Neural cell (in vitro differentiated cells): ENCODE measurements at regions not wholly inside any gene's neighbourhood (a gene's known extent, or its start where the extent isn't known, plus 50 kb on each side); places are given as distances from the start of the nearest gene placed in this dataset.
"Not testable (repeated sequence)": the region's sequence is repeated elsewhere in the genome, so short reads cannot be mapped to it uniquely, and the experiment has no call there.

ENCODE experiments used
- H2AFZ ChIP-seq: fragments of 200-600, 300-800 bp; sonication (generic), shearing (Covaris generic); 2 replicates; pipeline ENCODE4 v1.6.0; 2014; ENCODE audit warnings: low read depth, mild to moderate bottlenecking, antibody characterized with exemption, low read length, moderate library complexity
- H3F3A ChIP-seq: fragments of 200-600 bp; shearing (Covaris generic); 2 replicates; pipeline ENCODE4 v1.6.1; 2016; ENCODE audit warnings: mild to moderate bottlenecking, moderate library complexity, mixed read lengths, antibody characterized with exemption, low read length; ENCODE audit not compliant: insufficient read depth, poor library complexity, severe bottlenecking
- H3K27ac ChIP-seq: fragments of 200-600, 300-800 bp; sonication (generic), shearing (Covaris generic); 2 replicates; pipeline ENCODE4 v1.5.1; 2014; ENCODE audit warnings: mild to moderate bottlenecking, low read length, moderate library complexity
- H3K27me3 ChIP-seq: fragments of 300-800, 200-600 bp; sonication (generic), shearing (Covaris generic); 2 replicates; pipeline ENCODE4 v1.6.0; 2014; ENCODE audit warnings: mild to moderate bottlenecking, low read depth, low read length, moderate library complexity; ENCODE audit not compliant: insufficient read depth
- H3K36me3 ChIP-seq: fragments of 300-800, 200-600 bp; sonication (generic), shearing (Covaris generic); 2 replicates; pipeline ENCODE4 v1.5.1; 2014; ENCODE audit warnings: mild to moderate bottlenecking, antibody characterized with exemption, low read length, moderate library complexity; ENCODE audit not compliant: insufficient read depth
- H3K4me2 ChIP-seq: fragments of 300-800, 200-600 bp; sonication (generic), shearing (Covaris generic); 2 replicates; pipeline ENCODE4 v1.6.0; 2014; ENCODE audit warnings: mild to moderate bottlenecking, low read length
- H3K4me3 ChIP-seq: fragments of 300-800, 200-600 bp; sonication (generic), shearing (Covaris generic); 2 replicates; pipeline ENCODE4 v1.5.1; 2014; ENCODE audit warnings: mild to moderate bottlenecking, low read length, moderate library complexity
- H3K79me2 ChIP-seq: fragments of 200-600 bp; shearing (Covaris generic); replicated peaks from 2 replicates; pipeline ENCODE4 v1.6.0; 2014; ENCODE audit warnings: mild to moderate bottlenecking, low read length, moderate library complexity; ENCODE audit not compliant: insufficient read depth
- H3K9ac ChIP-seq: fragments of 300-800, 200-600 bp; sonication (generic), shearing (Covaris generic); 2 replicates; pipeline ENCODE4 v1.6.1; 2016; ENCODE audit warnings: mild to moderate bottlenecking, low read length, mixed read lengths
- H3K9me2 ChIP-seq: fragments of 200-600 bp; shearing (Covaris generic); 2 replicates; pipeline ENCODE4 v1.6.1; 2016; ENCODE audit warnings: mild to moderate bottlenecking, low read length, mixed read lengths; ENCODE audit not compliant: insufficient read depth
- H3K9me3 ChIP-seq: fragments of 200-600, 300-800 bp; sonication (generic), shearing (Covaris generic); 2 replicates; pipeline ENCODE4 v1.6.1; 2016; ENCODE audit warnings: mild to moderate bottlenecking, mixed run types, low read length, moderate library complexity, mixed read lengths
- H4K20me1 ChIP-seq: fragments of 200-600 bp; shearing (Covaris generic); 2 replicates; pipeline ENCODE4 v1.6.1; 2016; ENCODE audit warnings: mild to moderate bottlenecking, mixed run types; ENCODE audit not compliant: insufficient read depth
- CTCF ChIP-seq: fragments of 450-650 bp; IDR thresholded peaks from 2 replicates; pipeline ENCODE4 v1.5.1; 2014; ENCODE audit warnings: antibody characterized with exemption, mild to moderate bottlenecking, moderate library complexity; ENCODE audit not compliant: poor library complexity, severe bottlenecking
- EP300 ChIP-seq: fragments of 450-650 bp; conservative IDR thresholded peaks from 2 replicates; pipeline ENCODE4 v1.6.1; 2014; ENCODE audit warnings: antibody characterized with exemption, mild to moderate bottlenecking, moderate library complexity; ENCODE audit not compliant: poor library complexity, severe bottlenecking
- EZH2 ChIP-seq: fragments of 200-600, 300-800 bp; shearing (Covaris generic), sonication (generic); IDR thresholded peaks from 2 replicates; pipeline ENCODE4 v1.6.1; 2014; ENCODE audit warnings: antibody characterized with exemption, low read length, borderline replicate concordance, mild to moderate bottlenecking; ENCODE audit not compliant: insufficient read depth, poor library complexity, severe bottlenecking
- MXI1 ChIP-seq: fragments of 450-650 bp; conservative IDR thresholded peaks from 2 replicates; pipeline ENCODE4 v1.6.1; 2014; ENCODE audit warnings: antibody characterized with exemption, mild to moderate bottlenecking; ENCODE audit not compliant: poor library complexity, severe bottlenecking
- POLR2AphosphoS5 ChIP-seq: IDR thresholded peaks from 2 replicates; pipeline ENCODE4 v1.6.1; 2012
- RAD21 ChIP-seq: fragments of 450-650 bp; conservative IDR thresholded peaks from 2 replicates; pipeline ENCODE4 v1.6.1; 2014; ENCODE audit warnings: antibody characterized with exemption, mild to moderate bottlenecking, moderate library complexity
- REST ChIP-seq: IDR thresholded peaks from 2 replicates; pipeline ENCODE4 v1.6.1; 2012; ENCODE audit warnings: borderline replicate concordance
- SMC3 ChIP-seq: fragments of 450-650 bp; conservative IDR thresholded peaks from 2 replicates; pipeline ENCODE4 v1.6.1; 2014; ENCODE audit warnings: antibody characterized with exemption, mild to moderate bottlenecking, moderate library complexity; ENCODE audit not compliant: poor library complexity
- TAF1 ChIP-seq: IDR thresholded peaks from 2 replicates; pipeline ENCODE4 v1.6.1; 2012; ENCODE audit warnings: low read depth

- H3F3A ChIP-seq: no peaks in the 10 kb centered on the region
- no peaks in the 10 kb centered on the region for H3K27me3 ChIP-seq
- H4K20me1 ChIP-seq: no peaks in the 10 kb centered on the region
- H3K27ac ChIP-seq: no peak overlapping the region
- no peak for TF ChIP-seq REST
- TF ChIP-seq EP300: no peak
- TF ChIP-seq TAF1: no peak
- TF ChIP-seq MXI1: no peak
- TF ChIP-seq CTCF: no peak
- TF ChIP-seq RAD21: no peak
- no peak for TF ChIP-seq POLR2AphosphoS5
- no peak for TF ChIP-seq SMC3
- no peak for TF ChIP-seq EZH2
- no peaks in the 10 kb centered on the region for H3K9me2 ChIP-seq
- H3K9me3 ChIP-seq: no peaks in the 10 kb centered on the region
- no peak overlapping the region for H3K4me3 ChIP-seq
- H3K79me2 ChIP-seq: no peaks in the 10 kb centered on the region
- H2AFZ ChIP-seq: no peak overlapping the region
- no peaks in the 10 kb centered on the region for H3K36me3 ChIP-seq
- no peak overlapping the region for H3K4me2 ChIP-seq
- H3K9ac ChIP-seq: no peak overlapping the region
Observed at GRCh38 chr3:75396316-75396802, 267.8 kb upstream of the FRG2C start.

- H3K4me2 ChIP-seq, H3K4me3 ChIP-seq, H2AFZ ChIP-seq, H3K9me2 ChIP-seq, H3K27ac ChIP-seq, H3F3A ChIP-seq, H3K79me2 ChIP-seq, H3K27me3 ChIP-seq, H3K9ac ChIP-seq, H3K9me3 ChIP-seq, H3K36me3 ChIP-seq, H4K20me1 ChIP-seq: not testable (repeated sequence)
Observed at GRCh38 chr3:75397486-75397885, 266.6 kb upstream of the FRG2C start.
